ENCODE measurements at regions not wholly inside any gene's neighbourhood (a gene's known extent, or its start where the extent isn't known, plus 50 kb on each side); places are given as distances from the start of the nearest gene placed in this dataset.

DNA sequence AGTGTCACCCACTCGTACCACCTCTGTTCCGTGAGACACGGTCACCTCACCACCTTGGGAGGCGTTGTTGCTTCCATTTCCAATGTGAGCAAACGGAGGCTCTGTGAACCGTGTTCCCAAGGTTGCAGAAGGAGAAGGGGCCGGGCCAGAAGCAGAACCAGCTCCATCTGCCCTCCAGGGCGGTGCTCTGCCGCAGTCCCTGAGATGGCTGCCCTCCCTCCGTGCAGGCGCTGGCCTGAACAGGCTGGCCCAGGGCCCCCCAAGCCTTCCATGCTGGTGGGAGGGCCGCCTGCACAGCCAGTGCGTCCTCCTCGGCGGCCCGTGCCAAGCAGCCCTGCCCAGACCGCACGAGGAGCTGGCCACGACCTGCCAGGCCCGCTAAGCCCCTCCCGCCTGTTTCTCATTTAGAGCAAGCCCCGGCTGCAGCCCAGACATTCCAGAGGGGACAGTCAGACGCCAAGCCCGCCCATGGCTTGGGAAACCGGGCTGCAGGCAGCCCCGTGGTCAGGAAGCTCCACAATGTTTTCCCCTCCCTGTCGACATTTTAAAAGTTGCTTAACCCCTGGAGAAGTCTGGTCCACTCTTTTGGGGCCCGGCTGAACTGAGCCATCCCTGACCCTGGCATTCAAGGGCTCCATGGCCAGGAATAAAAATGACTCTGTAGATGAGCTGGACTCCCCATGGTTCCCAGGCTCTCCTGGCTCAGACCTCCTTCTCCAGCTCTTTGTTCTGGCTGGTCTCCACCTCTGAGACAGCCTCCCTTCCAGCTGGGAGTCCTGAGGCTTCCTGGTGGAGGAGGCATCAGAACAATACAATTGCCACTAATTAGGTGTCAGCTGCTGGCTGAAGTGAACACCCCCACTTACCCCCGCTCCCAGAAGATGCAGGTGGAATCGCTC is 236.0 kb downstream of the BCL11B start:
- TF ChIP-seq POLR2A (IDR thresholded peaks at IDR 0.05; ENCODE audit: low read depth): no peak
- TF ChIP-seq, protein P1, sequence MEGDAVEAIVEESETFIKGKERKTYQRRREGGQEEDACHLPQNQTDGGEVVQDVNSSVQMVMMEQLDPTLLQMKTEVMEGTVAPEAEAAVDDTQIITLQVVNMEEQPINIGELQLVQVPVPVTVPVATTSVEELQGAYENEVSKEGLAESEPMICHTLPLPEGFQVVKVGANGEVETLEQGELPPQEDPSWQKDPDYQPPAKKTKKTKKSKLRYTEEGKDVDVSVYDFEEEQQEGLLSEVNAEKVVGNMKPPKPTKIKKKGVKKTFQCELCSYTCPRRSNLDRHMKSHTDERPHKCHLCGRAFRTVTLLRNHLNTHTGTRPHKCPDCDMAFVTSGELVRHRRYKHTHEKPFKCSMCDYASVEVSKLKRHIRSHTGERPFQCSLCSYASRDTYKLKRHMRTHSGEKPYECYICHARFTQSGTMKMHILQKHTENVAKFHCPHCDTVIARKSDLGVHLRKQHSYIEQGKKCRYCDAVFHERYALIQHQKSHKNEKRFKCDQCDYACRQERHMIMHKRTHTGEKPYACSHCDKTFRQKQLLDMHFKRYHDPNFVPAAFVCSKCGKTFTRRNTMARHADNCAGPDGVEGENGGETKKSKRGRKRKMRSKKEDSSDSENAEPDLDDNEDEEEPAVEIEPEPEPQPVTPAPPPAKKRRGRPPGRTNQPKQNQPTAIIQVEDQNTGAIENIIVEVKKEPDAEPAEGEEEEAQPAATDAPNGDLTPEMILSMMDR (IDR thresholded peaks at IDR 0.05): no peak
- TF ChIP-seq POLR2AphosphoS5 (IDR thresholded peaks at IDR 0.05): peak; percentile 66 to 82
- TF ChIP-seq EP300 (IDR thresholded peaks at IDR 0.05): no peak
